ENCODE measurements at regions not wholly inside any gene's neighbourhood (a gene's known extent, or its start where the extent isn't known, plus 50 kb on each side); places are given as distances from the start of the nearest gene placed in this dataset.

GRCh38 chr9:81035601-81036000 is 653.7 kb downstream of the TLE1 start:
- no peak for DNase-seq (ENCODE audit: extremely low read depth in 1 of 4, low spot score in 3 of 4)
- no peaks in the 10 kb centered on the region for H3K27me3 ChIP-seq (ENCODE audit: control insufficient read depth in 2 of 2, insufficient read depth in 2 of 2, low read length in 2 of 2)
- no peak for ATAC-seq
- no peaks in the 10 kb centered on the region for H3K9me1 ChIP-seq (ENCODE audit: control insufficient read depth, insufficient read depth, low read length)
- in situ Hi-C loops (cut with MboI) (no loop called here), intact Hi-C loops (cut with micrococcal nuclease) (no loop called here)
- no peaks in the 10 kb centered on the region for H3K4me1 ChIP-seq (replicated peaks in 1 of 2; ENCODE audit: control insufficient read depth in 2 of 2, insufficient read depth in 2 of 2, low read length in 2 of 2)
- 0% methylated on average over 1 of the region's 1 CpG for WGBS (ENCODE audit: insufficient coverage, low coverage, missing lambda C conversion rate)
- BruUV-seq (replicated peaks) = no TSS peak
- no peak for FAIRE-seq
- CTCF ChIA-PET (ENCODE audit: low intra/inter-chr PET ratio) = no interaction called here
- H3K4me3 ChIP-seq = no peak overlapping the region
- no peaks in the 10 kb centered on the region for H4K20me1 ChIP-seq (replicated peaks; ENCODE audit: control insufficient read depth, insufficient read depth, low read length)
- no peak overlapping the region for H3K4me2 ChIP-seq (ENCODE audit: insufficient read depth, low read length)
- no peak overlapping the region for H3K27ac ChIP-seq (ENCODE audit: extremely low read depth, low read depth, low read length)
- no peaks in the 10 kb centered on the region for H3K9me3 ChIP-seq (replicated peaks; ENCODE audit: control insufficient read depth, insufficient read depth, low read depth, low read length)
- no peaks in the 10 kb centered on the region for H3K79me2 ChIP-seq (ENCODE audit: control insufficient read depth, insufficient read depth, low read length)
- H3K36me3 ChIP-seq (ENCODE audit: control insufficient read depth, insufficient read depth, low read length) = no peaks in the 10 kb centered on the region
- POLR2A ChIA-PET = interaction anchor here (0.6 kb wide), 1 partner anchor 1710 kb away, joined by 3 read pairs; no protein-coding TSS in a partner anchor
- no peak overlapping the region for H2AFZ ChIP-seq (ENCODE audit: low read depth, low read length)
- H3K9ac ChIP-seq (ENCODE audit: insufficient read depth in 1 of 2, low read depth in 2 of 2, low read length in 2 of 2) = no peak overlapping the region
- TF ChIP-seq POLR2G (IDR thresholded peaks at IDR 0.05; ENCODE audit: low read depth, low read length) = no peak
- no peak for TF ChIP-seq MBD2 (IDR thresholded peaks at IDR 0.05; ENCODE audit: borderline replicate concordance, low read depth)
- no peak for TF ChIP-seq CAMTA2 (CRISPR knock-in tag; conservative IDR thresholded peaks at IDR 0.05)
- no peak for TF ChIP-seq EGR1 (conservative IDR thresholded peaks at IDR 0.05)
- no peak for TF ChIP-seq KDM5B (IDR thresholded peaks at IDR 0.05; ENCODE audit: insufficient replicate concordance, low read depth, low read length)
- TF ChIP-seq ETS1 (conservative IDR thresholded peaks at IDR 0.05; ENCODE audit: control insufficient read depth, low read depth, low read length) = no peak
- no peak for TF ChIP-seq PRPF4 (IDR thresholded peaks at IDR 0.05; ENCODE audit: insufficient read depth, low read depth, low read length, poor library complexity, severe bottlenecking)
- no peak for TF ChIP-seq SAFB2 (IDR thresholded peaks at IDR 0.05; ENCODE audit: borderline replicate concordance, low read depth, low read length, severe bottlenecking)
- TF ChIP-seq ZNF780A (CRISPR knock-in tag; IDR thresholded peaks at IDR 0.05) = no peak
- no peak for TF ChIP-seq RAD21 (CRISPR knock-in tag; conservative IDR thresholded peaks at IDR 0.05 in 1 of 2, IDR thresholded peaks at IDR 0.05 in 1 of 2)
- no peak for TF ChIP-seq ELF2 (CRISPR knock-in tag; IDR thresholded peaks at IDR 0.05)
- TF ChIP-seq ZBTB33 (CRISPR knock-in tag; IDR thresholded peaks at IDR 0.05) = no peak
- TF ChIP-seq ZNF143 (CRISPR knock-in tag; IDR thresholded peaks at IDR 0.05) = no peak
- no peak for TF ChIP-seq FOXJ2 (tag; IDR thresholded peaks at IDR 0.05)
- TF ChIP-seq ZNF449 (CRISPR knock-in tag; IDR thresholded peaks at IDR 0.05) = no peak
- TF ChIP-seq JUN (IDR thresholded peaks at IDR 0.05; ENCODE audit: borderline replicate concordance, low read depth, low read length) = no peak
- TF ChIP-seq JUN (CRISPR knock-in tag; IDR thresholded peaks at IDR 0.05; ENCODE audit: borderline replicate concordance) = no peak
- no peak for TF ChIP-seq SAFB (IDR thresholded peaks at IDR 0.05; ENCODE audit: borderline replicate concordance, low read depth, low read length)
